OCI-LY1 (cell line): ENCODE measurements at regions not wholly inside any gene's neighbourhood (a gene's known extent, or its start where the extent isn't known, plus 50 kb on each side); places are given as distances from the start of the nearest gene placed in this dataset.
"Not testable (repeated sequence)": the region's sequence is repeated elsewhere in the genome, so short reads cannot be mapped to it uniquely, and the experiment has no call there.

Source experiments
- CTCF ChIP-seq: fragments of 200-600 bp; sonication (generic), shearing (Covaris generic); IDR thresholded peaks from 2 replicates; pipeline ENCODE4 v1.5.1; 2017; ENCODE audit warnings: mild to moderate bottlenecking, antibody characterized with exemption, low read length, moderate library complexity, mixed read lengths
- EZH2 ChIP-seq: fragments of 200-600 bp; sonication (generic), shearing (Covaris generic); IDR thresholded peaks from 2 replicates; pipeline ENCODE4 v1.8.0; 2017; ENCODE audit warnings: borderline replicate concordance, mixed run types, mild to moderate bottlenecking, antibody characterized with exemption, low read length, moderate library complexity, mixed read lengths

- not testable (repeated sequence) for TF ChIP-seq CTCF, EZH2
These were observed 339.3 kb downstream of the PREX1 start for GRCh38 chr20:48488334-48489034.
